GM18858 (cell line): ENCODE measurements at regions not wholly inside any gene's neighbourhood (a gene's known extent, or its start where the extent isn't known, plus 50 kb on each side); places are given as distances from the start of the nearest gene placed in this dataset.
"Not testable (repeated sequence)": the region's sequence is repeated elsewhere in the genome, so short reads cannot be mapped to it uniquely, and the experiment has no call there.

Experiments
- ATAC-seq: cut with Tn5 transposase; IDR thresholded peaks from one replicate; pipeline ENCODE4 v1.9.1; 2021; ENCODE audit not compliant: unreplicated experiment

GRCh38 chr2:39836638-39837037, 57.6 kb upstream of the THUMPD2 start:
- no peak for ATAC-seq

GRCh38 chr2:39834426-39834825, 55.4 kb upstream of the THUMPD2 start:
- no peak for ATAC-seq

DNA sequence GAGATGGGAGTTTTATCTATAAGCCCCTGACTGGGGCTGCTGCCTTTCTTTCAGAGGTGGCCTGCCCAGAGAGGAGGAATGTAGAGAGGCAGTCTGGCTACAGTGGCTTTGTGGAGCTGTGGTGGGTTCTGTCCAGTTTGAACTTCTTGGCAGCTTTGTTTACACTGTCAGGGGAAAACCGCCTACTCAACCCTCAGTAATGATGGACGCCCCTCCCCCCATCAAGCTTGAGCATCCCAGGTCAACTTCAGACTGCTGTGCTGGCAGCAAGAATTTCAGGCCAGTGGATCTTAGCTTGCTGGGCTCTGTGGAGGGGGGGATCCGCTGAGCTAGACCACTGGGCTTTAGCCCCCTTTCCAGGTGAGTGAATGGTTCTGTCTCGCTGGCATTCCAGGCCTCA, 51.6 kb upstream of the THUMPD2 start:
- ATAC-seq: not testable (repeated sequence)
